Testis (tissue), 2 donors: ENCODE measurements at regions not wholly inside any gene's neighbourhood (a gene's known extent, or its start where the extent isn't known, plus 50 kb on each side); places are given as distances from the start of the nearest gene placed in this dataset.

ENCODE experiments used
- POLR2A ChIP-seq: fragments of 450-650 bp; IDR thresholded peaks from one replicate; pipeline ENCODE4 v1.6.1; 2017; ENCODE audit warnings: antibody characterized with exemption, mild to moderate bottlenecking, moderate library complexity
- TF ChIP-seq, protein P1 (sequence below), 3 experiments: fragments of 450-650 bp in 2 of 3; fragments of 200-600 bp in 1 of 3; sonication (generic) in 1 of 3; IDR thresholded peaks; one replicate each; pipeline ENCODE4 v1.5.1; 2016 to 2019; ENCODE audit warnings: antibody characterized with exemption in 3 of 3, mild to moderate bottlenecking in 2 of 3, moderate library complexity in 1 of 3

DNA sequence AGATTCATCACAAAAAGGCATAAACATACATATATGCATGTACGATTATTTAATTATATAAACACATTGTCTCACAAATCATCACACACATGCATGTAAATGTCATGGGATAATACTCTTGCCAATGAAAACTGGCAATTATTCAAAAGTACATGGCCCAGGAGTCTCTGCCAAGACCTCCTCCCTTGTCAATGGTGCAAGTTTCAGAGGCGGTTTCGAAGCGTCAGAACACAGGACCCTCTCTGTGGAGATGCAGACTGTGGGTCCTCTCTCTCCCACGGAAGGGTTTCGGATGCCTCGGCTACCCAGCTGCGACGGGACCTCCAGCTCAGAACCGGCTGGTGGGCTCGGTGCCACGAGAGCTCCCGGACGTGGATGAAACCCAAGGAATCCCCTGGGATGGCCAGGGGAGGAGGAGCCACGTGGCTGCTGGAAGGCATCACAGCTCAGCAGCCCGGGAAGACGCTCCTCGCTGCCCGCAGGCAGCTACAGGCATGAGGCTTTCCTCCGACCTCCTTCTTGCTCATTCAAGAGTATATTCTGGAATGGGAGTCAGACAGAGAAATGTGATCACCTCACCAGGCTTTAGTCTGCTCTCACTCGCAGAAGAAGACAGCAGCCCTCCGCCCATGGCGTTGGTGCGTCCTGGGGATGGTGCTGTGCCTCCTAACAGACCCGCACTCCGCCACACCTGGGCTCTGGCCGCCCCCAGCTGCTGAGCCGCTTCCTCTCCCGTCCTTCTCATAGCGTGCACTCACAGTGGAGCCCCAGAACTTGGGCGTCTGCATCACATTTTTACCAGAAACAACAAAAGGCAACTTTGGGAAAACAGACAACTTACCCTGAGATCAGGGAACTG is 308.8 kb downstream of the IRX2 start:
- TF ChIP-seq, protein P1, sequence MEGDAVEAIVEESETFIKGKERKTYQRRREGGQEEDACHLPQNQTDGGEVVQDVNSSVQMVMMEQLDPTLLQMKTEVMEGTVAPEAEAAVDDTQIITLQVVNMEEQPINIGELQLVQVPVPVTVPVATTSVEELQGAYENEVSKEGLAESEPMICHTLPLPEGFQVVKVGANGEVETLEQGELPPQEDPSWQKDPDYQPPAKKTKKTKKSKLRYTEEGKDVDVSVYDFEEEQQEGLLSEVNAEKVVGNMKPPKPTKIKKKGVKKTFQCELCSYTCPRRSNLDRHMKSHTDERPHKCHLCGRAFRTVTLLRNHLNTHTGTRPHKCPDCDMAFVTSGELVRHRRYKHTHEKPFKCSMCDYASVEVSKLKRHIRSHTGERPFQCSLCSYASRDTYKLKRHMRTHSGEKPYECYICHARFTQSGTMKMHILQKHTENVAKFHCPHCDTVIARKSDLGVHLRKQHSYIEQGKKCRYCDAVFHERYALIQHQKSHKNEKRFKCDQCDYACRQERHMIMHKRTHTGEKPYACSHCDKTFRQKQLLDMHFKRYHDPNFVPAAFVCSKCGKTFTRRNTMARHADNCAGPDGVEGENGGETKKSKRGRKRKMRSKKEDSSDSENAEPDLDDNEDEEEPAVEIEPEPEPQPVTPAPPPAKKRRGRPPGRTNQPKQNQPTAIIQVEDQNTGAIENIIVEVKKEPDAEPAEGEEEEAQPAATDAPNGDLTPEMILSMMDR (IDR thresholded peaks at IDR 0.05) = no peak
- TF ChIP-seq POLR2A = no peak
